Motor neuron (in vitro differentiated cells): ENCODE measurements at regions not wholly inside any gene's neighbourhood (a gene's known extent, or its start where the extent isn't known, plus 50 kb on each side); places are given as distances from the start of the nearest gene placed in this dataset.

Source experiments
- ATAC-seq, 8 experiments: fragments of 200-7000 bp; cut with Tn5 transposase; replicated peaks in 6 of 8; 2 replicates each; pipeline ENCODE4 v1.8.0; 2021; ENCODE audit warnings: mild to moderate bottlenecking in 8 of 8, moderate library complexity in 8 of 8
- H3K27ac ChIP-seq, 2 donors: fragments of 250-450 bp; sonication (Bioruptor Pico); 2 replicates each; pipeline ENCODE4 v1.9.0; 2021; ENCODE audit warnings: antibody characterized with exemption in 2 of 2, mild to moderate bottlenecking in 2 of 2, moderate library complexity in 1 of 2
- H3K4me1 ChIP-seq, 2 donors: fragments of 250-450 bp; sonication (Bioruptor Pico); replicated peaks in 1 of 2; 2 replicates each; pipeline ENCODE4 v1.6.1; 2021; ENCODE audit warnings: antibody characterized with exemption in 2 of 2, mild to moderate bottlenecking in 2 of 2, moderate library complexity in 1 of 2
- H3K4me3 ChIP-seq, 5 donors: fragments of 250-450 bp; sonication (Bioruptor Pico); 2 replicates each; pipeline ENCODE4 v1.9.0; 2021; ENCODE audit warnings: antibody characterized with exemption in 5 of 5, mild to moderate bottlenecking in 5 of 5, moderate library complexity in 4 of 5
- WGBS, 10 experiments: fragments of 450-650 bp; shearing (Covaris generic); methylation state at CpG; one replicate each; pipeline ENCODE4 v1.0.0; 2022; 5-methylcytosine and 5-hydroxymethylcytosine counted together
- in situ Hi-C, 9 experiments: fragments of 400-800 bp; cut with MboI; loops; one replicate each; pipeline ENCODE4 v1.15.0; 2021; ENCODE audit warnings: low sequenced_read_pairs in 9 of 9, low pct_unique_long_range_greater_than_20kb in 2 of 9; ENCODE audit not compliant: unreplicated experiment in 9 of 9

DNA sequence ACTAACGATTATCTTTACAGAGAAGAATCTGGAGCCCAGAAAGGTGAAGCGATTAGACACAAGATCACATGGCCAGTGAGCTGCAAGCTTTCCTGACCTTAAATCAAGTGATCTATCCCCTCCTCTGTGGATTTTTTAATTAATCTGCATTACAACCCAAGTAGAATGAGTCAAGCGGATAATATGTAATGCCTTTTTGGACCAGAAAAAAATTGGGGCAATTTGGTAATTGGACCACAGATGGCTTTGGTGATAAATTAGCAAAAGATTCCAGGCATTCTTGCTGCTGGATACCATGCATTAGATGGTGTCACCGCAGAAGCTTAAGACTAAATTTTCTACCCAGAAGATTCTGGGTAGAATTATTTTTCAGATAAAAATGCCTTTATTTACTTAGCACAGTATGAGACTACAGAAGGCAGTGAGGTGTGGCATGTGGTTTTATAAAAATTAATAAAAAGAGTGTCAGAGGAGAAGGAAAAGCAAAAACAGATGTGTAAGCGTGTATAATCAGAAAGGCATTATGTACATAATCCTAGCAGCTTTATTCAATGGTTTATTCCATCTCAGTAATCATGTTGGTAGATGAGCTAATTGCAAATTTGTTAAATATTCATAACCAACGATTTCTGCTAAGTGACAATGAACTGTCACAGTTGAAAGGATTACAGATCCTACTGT, 53.9 kb upstream of the PCSK2 start:
- no peak overlapping the region for H3K27ac ChIP-seq
- peaks cover 23 to 30% of the 10 kb centered on the region in 2 donors for H3K4me1 ChIP-seq
- WGBS, 10 experiments: 5 to 92% (median 66%) methylated on average over 2 to 6 of the region's 6 CpGs; no CpG with 5 or more reads in 1 of the 10 experiments
- ATAC-seq: peak in 4 of 8 experiments; percentile 27 to 79 (median 70)
- in situ Hi-C loops: no loop called here
- H3K4me3 ChIP-seq: no peak overlapping the region
